GM21423 (cell line): ENCODE measurements at regions not wholly inside any gene's neighbourhood (a gene's known extent, or its start where the extent isn't known, plus 50 kb on each side); places are given as distances from the start of the nearest gene placed in this dataset.
"Not testable (repeated sequence)": the region's sequence is repeated elsewhere in the genome, so short reads cannot be mapped to it uniquely, and the experiment has no call there.

ENCODE experiments used
- ATAC-seq: cut with Tn5 transposase; IDR thresholded peaks from one replicate; pipeline ENCODE4 v1.9.1; 2021; ENCODE audit warnings: mild to moderate bottlenecking, moderate library complexity; ENCODE audit not compliant: unreplicated experiment

GRCh38 chr4:126742885-126743284 is 889.9 kb upstream of the INTU start:
- ATAC-seq = no peak

DNA sequence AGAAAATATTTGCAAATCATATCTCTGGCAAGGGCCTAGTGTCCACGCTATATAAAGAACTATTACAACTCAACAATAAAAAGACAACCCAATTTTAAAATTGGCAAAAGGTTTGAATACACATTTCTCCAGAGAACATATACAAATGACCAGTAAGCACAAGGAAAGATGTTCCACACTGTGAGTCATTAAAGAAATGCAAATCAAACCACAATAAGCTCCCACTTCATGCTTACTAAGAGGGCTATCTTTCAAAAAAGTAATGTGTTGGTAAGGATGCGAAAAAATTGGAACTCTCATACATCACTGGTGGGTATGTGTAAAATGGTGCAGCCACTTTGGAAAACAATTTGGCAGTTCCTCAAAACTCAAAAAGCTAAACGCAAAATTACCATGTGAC is 884.0 kb upstream of the INTU start:
- ATAC-seq = no peak

- ATAC-seq = no peak
These were observed 882.0 kb upstream of the INTU start for GRCh38 chr4:126750723-126751122.

DNA sequence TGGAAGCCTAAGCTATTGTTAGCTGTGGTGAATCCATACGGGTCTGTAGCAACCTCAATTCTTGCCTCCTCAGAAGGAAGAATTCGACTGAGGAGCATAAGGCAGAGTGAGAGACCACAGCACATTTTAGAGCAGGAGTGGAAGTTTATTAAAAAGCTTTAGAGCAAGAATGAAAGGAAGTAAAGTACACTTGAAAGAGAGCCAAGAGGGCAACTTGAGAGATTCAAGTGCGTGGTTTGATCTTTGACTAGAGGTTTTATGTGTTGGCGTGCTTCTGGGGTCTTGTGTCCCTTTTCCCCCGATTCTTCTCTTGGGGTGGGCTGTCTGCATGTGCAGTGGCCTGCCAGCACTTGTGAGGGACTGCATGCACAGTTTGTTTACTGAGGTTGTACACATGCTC is 880.6 kb upstream of the INTU start:
- ATAC-seq = no peak

DNA sequence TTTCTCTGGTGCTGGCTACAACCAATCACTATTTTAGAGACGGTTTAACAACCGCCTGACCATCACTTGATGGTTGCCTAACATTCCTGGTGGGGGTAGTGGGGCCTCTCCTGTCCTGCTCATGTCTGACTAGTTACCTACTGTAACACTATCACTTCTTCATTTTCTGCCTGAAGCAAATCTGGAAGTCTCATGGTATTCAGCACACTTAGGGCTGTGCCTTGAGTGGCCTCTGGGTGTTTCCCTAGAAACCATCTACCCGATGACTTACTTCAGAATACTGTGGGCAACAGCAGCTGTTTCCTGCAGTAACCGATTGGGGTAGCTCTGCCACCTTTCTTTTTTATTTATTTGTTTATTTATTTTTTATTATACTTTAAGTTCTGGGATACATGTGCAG is 880.1 kb upstream of the INTU start:
- ATAC-seq = no peak

DNA sequence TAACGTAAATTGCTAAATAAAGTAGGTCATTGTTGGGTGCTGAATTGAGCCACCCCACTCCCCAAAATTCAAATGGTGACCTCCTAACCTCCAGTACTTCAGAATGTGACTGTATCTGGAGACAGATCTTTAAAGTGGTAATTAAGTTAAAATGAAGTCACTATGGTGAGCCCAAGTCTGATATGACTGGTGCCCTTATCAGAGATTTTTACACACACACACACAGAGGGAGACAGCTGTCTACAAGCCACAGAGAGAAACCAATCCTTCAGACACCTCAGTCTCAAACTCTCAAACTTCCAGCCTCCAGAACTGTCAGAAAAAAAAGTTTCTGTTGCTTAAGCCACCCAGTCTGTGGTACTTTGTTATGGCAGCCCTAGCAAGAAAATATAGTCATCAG is 879.2 kb upstream of the INTU start:
- ATAC-seq = no peak

- no peak for ATAC-seq
These were observed 877.3 kb upstream of the INTU start for GRCh38 chr4:126755506-126755905.

DNA sequence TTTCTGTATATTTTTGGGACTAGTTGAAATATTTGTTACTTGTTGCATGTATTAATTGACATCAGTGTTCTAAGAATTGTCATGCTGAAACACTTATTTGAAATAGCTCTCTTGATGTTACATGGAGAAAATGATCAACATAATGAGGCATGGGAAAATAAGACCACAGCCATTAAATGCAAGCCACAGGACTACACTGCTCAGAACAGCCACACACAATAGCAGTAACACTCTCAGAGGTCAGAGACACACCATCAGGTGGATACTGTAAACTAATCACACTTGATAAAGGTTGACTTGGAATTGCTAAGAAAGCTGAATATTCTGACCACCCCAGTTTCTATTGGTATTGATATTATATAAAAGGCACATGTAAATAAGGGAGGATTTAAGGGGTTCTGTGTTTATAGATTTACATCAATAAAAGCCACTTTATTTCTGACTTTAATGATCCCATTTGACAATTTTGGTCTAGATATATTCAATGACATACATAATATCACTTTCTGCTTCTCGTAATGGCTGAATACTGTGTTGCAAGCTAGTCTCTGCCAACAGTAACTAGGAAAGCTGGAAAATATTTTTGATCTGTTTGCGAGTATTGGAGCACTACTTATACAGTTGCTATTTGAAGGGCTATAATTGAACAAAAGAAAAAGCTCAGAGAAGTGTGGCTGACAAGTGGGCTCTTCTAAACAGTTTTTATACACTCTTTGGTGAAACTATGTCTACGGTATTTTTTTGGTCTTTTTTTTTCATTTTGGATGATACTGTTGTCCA is 876.5 kb upstream of the INTU start:
- ATAC-seq = no peak

DNA sequence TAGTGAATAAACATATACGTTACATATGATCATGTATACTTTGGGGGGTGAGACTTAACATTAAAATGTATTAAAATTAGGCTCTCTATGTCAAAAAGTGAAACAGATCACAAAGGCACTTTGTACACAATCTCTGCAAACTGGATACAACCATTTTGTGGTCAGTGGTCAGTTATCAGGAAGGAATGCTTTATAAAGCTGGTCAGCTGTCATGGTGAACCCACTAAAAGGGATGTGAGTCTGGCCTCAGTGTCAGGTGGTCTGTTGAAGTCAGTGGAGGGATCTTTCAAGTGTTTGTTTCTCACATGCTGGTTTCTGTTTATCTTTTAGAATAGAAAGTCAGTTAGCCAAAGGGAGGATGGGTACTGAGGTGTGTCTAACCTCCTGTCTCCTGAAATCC is 875.5 kb upstream of the INTU start:
- no peak for ATAC-seq

GRCh38 chr4:126758493-126758892 is 874.3 kb upstream of the INTU start:
- no peak for ATAC-seq

- no peak for ATAC-seq
These were observed 870.7 kb upstream of the INTU start for GRCh38 chr4:126761947-126762662.

GRCh38 chr4:126762663-126763247 is 870.0 kb upstream of the INTU start:
- ATAC-seq = no peak

- ATAC-seq = no peak
These were observed 866.5 kb upstream of the INTU start for GRCh38 chr4:126766241-126766640.

GRCh38 chr4:126768338-126768737 is 864.4 kb upstream of the INTU start:
- ATAC-seq = no peak

GRCh38 chr4:126770811-126771553 is 861.8 kb upstream of the INTU start:
- ATAC-seq = not testable (repeated sequence)

GRCh38 chr4:126771618-126772017 is 861.1 kb upstream of the INTU start:
- ATAC-seq = not testable (repeated sequence)

GRCh38 chr4:126772662-126773061 is 860.1 kb upstream of the INTU start:
- no peak for ATAC-seq

DNA sequence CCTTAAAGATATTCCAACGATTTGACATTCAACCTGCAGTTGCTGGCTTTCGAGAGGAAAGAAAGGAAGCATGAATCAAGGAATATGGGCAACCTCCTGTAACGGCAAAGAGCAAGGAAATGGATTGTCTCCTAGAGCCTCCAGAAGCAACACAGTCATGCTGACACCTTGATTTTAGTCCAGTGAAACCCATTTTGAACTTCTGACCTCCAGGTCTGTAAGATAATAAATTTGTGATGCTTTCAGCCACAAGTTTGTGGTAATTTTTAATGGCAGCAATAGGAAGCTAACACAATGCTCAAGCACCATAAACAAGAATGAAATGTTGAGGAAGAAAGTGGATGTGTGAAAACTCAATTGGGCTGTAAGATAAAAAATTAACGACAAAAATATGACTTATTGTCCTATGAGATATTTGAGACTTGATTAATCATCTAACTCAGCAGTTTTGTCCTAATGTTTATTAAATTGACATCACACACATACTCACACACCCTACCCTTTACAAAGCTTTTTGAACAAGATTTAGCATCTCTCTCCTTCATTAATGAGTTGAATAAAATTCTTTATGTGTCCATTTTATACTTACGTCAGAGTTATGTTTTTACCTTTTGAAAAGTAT is 857.2 kb upstream of the INTU start:
- no peak for ATAC-seq

- ATAC-seq = no peak
These were observed 856.4 kb upstream of the INTU start for GRCh38 chr4:126776361-126776760.

GRCh38 chr4:126777649-126778048 is 855.1 kb upstream of the INTU start:
- ATAC-seq = no peak

DNA sequence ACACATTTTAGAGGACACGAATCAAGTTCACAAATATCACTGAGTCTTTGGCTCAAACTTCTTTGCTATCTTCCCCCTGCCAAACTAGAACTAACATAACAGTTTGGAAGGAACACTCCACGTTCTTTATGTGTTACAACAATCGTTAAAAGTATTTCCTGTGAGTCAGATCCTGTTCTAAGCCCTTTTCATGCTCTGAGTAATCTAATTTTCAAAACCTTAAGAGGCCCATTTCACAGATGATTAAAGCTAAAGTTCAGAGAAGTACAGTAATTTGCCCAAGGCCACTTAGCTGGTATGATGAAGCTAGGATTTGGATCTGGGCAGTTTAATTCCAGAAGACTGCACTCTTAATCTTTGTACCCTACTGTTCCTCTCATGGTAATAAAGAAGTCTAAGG is 854.4 kb upstream of the INTU start:
- ATAC-seq = no peak
